CD14-positive monocyte (primary cell): ENCODE measurements at regions not wholly inside any gene's neighbourhood (a gene's known extent, or its start where the extent isn't known, plus 50 kb on each side); places are given as distances from the start of the nearest gene placed in this dataset.
A peak's percentile ranks its signal among the peaks of the same experiment; 100 is the strongest.

ENCODE experiments used
- DNase-seq, 3 donors: peaks; one replicate each; pipeline ENCODE4 v3.0.0-alpha.2; 2011 to 2022
- H2AFZ ChIP-seq: 2 replicates; pipeline ENCODE4 v1.6.0; 2012; ENCODE audit warnings: mild to moderate bottlenecking, low read depth, low read length, inconsistent platforms; ENCODE audit not compliant: insufficient read depth, poor library complexity, severe bottlenecking
- H3K27ac ChIP-seq, 2 donors: 1 replicate in 1 of 2; 2 replicates in 1 of 2; pipeline ENCODE4 v1.5.1; 2012 to 2013; ENCODE audit warnings: low read length in 2 of 2, control low read depth in 1 of 2, inconsistent platforms in 1 of 2, low read depth in 1 of 2, mild to moderate bottlenecking in 1 of 2
- H3K27me3 ChIP-seq, 2 donors: one replicate each; pipeline versions ENCODE4 v1.6.0 to v1.6.1; 2011 to 2013; ENCODE audit warnings: low read length in 2 of 2; ENCODE audit not compliant: control insufficient read depth in 2 of 2, insufficient read depth in 2 of 2
- H3K36me3 ChIP-seq, 2 donors: replicated peaks in 1 of 2; 1 replicate in 1 of 2; 2 replicates in 1 of 2; pipeline versions ENCODE4 v1.5.1 to v1.6.1; 2012 to 2013; ENCODE audit warnings: low read length in 2 of 2, control low read depth in 1 of 2, inconsistent platforms in 1 of 2, mild to moderate bottlenecking in 1 of 2; ENCODE audit not compliant: insufficient read depth in 2 of 2, control insufficient read depth in 1 of 2
- H3K4me1 ChIP-seq, 2 donors: 1 replicate in 1 of 2; 2 replicates in 1 of 2; pipeline versions ENCODE4 v1.5.1 to v1.6.1; 2012 to 2013; ENCODE audit warnings: low read length in 2 of 2, control low read depth in 1 of 2, inconsistent platforms in 1 of 2, mild to moderate bottlenecking in 1 of 2, moderate library complexity in 1 of 2; ENCODE audit not compliant: insufficient read depth in 2 of 2, control insufficient read depth in 1 of 2
- H3K4me2 ChIP-seq: replicated peaks from 2 replicates; pipeline ENCODE3; 2012; ENCODE audit warnings: low read length, moderate library complexity, mild to moderate bottlenecking; ENCODE audit not compliant: poor library complexity, severe bottlenecking; ENCODE audit errors: extremely low read depth
- H3K4me3 ChIP-seq, 3 experiments: fragments of 200-600 bp in 1 of 3; sonication (generic) in 1 of 3; replicated peaks in 1 of 3; 1 replicate in 2 of 3; 2 replicates in 1 of 3; pipeline ENCODE4 v1.5.1; 2011 to 2013; ENCODE audit warnings: low read length in 3 of 3, mild to moderate bottlenecking in 3 of 3, control low read depth in 2 of 3, low read depth in 2 of 3, inconsistent platforms in 1 of 3, moderate library complexity in 1 of 3
- H3K79me2 ChIP-seq: 2 replicates; pipeline ENCODE4 v1.6.0; 2012; ENCODE audit warnings: mild to moderate bottlenecking, control low read depth, inconsistent platforms, low read length, moderate library complexity; ENCODE audit not compliant: insufficient read depth
- H3K9ac ChIP-seq: 2 replicates; pipeline ENCODE4 v1.6.0; 2017; ENCODE audit warnings: low read length, mild to moderate bottlenecking; ENCODE audit not compliant: insufficient read depth, poor library complexity, severe bottlenecking
- H3K9me3 ChIP-seq, 2 donors: replicated peaks in 1 of 2; 1 replicate in 1 of 2; 2 replicates in 1 of 2; pipeline versions ENCODE4 v1.5.1 to v1.6.1; 2012 to 2013; ENCODE audit warnings: low read length in 2 of 2, control low read depth in 1 of 2; ENCODE audit not compliant: control insufficient read depth in 1 of 2, insufficient read depth in 1 of 2
- H4K20me1 ChIP-seq: 2 replicates; pipeline ENCODE4 v1.6.0; 2012; ENCODE audit warnings: mild to moderate bottlenecking, low read length, control low read depth, moderate library complexity; ENCODE audit not compliant: insufficient read depth
- H3K27ac Mint-ChIP-seq, 7 donors: one replicate each; pipeline ENCODE4 v1.8.0; 2020; ENCODE audit warnings: mild to moderate bottlenecking in 7 of 7, mixed read lengths in 7 of 7, moderate library complexity in 6 of 7, inconsistent platforms in 2 of 7
- H3K27me3 Mint-ChIP-seq, 3 donors: one replicate each; pipeline ENCODE4 v1.8.0; 2021 to 2022; ENCODE audit warnings: low read depth in 3 of 3, mild to moderate bottlenecking in 3 of 3, mixed read lengths in 3 of 3, moderate library complexity in 3 of 3, inconsistent platforms in 1 of 3
- H3K36me3 Mint-ChIP-seq, 2 donors: one replicate each; pipeline ENCODE4 v1.8.0; 2020; ENCODE audit warnings: mixed read lengths in 2 of 2, inconsistent platforms in 1 of 2, mild to moderate bottlenecking in 1 of 2
- H3K4me1 Mint-ChIP-seq: one replicate; pipeline ENCODE4 v1.8.0; 2020; ENCODE audit warnings: mild to moderate bottlenecking, mixed read lengths
- H3K4me3 Mint-ChIP-seq, 2 donors: one replicate each; pipeline ENCODE4 v1.8.0; 2020; ENCODE audit warnings: mild to moderate bottlenecking in 2 of 2, mixed read lengths in 2 of 2, moderate library complexity in 1 of 2
- H3K9me3 Mint-ChIP-seq, 7 donors: one replicate each; pipeline ENCODE4 v1.8.0; 2020 to 2022; ENCODE audit warnings: mixed read lengths in 7 of 7, mild to moderate bottlenecking in 6 of 7, moderate library complexity in 6 of 7, inconsistent platforms in 2 of 7
- CTCF ChIP-seq: fragments of 200-600 bp; IDR thresholded peaks from one replicate; pipeline ENCODE4 v1.8.0; 2022; ENCODE audit warnings: antibody characterized with exemption, mild to moderate bottlenecking
- WGBS: methylation state at CpG from one replicate; pipeline ENCODE4 v1.1.5; 2013; ENCODE audit warnings: missing lambda C conversion rate; ENCODE audit not compliant: insufficient coverage; 5-methylcytosine and 5-hydroxymethylcytosine counted together
- intact Hi-C, 2 donors: fragments of 100-400 bp; cut with micrococcal nuclease; formaldehyde crosslinking; loops; one replicate each; pipeline versions ENCODE4 v1.15.0 to v1.15.1; 2023

- H3K9me3 ChIP-seq, result peaks cover 6 to 38% of the 10 kb centered on the region in 2 donors
- Mint-ChIP-seq H3K4me1 (peaks cover 15% of the 10 kb centered on the region), H3K27ac (no peak overlapping the region), H3K27me3 (peaks cover 84 to 93% (median 85%) of the 10 kb centered on the region in 3 donors), H3K4me3 (peak overlapping the region in 1 of 2 donors; percentile 79), H3K36me3 (peaks cover 0 to 5% of the 10 kb centered on the region in 2 donors), H3K9me3 (peaks cover 2 to 29% (median 17%) of the 10 kb centered on the region in 7 donors)
- no peaks in the 10 kb centered on the region for H3K79me2 ChIP-seq
- no peak overlapping the region for H3K9ac ChIP-seq
- no peak overlapping the region for H3K4me3 ChIP-seq
- H3K36me3 ChIP-seq, result no peaks in the 10 kb centered on the region
- WGBS, result no CpG with 5 or more reads among the region's 6 CpGs
- H3K4me2 ChIP-seq, result no peak overlapping the region
- no peak overlapping the region for H3K27ac ChIP-seq
- peaks cover 94 to 98% of the 10 kb centered on the region in 2 donors for H3K27me3 ChIP-seq
- no peak for DNase-seq
- peaks cover 13 to 14% of the 10 kb centered on the region in 2 donors for H3K4me1 ChIP-seq
- no peak overlapping the region for H2AFZ ChIP-seq
- H4K20me1 ChIP-seq, result no peaks in the 10 kb centered on the region
- no peak for TF ChIP-seq CTCF
- intact Hi-C loops, result no loop called here
Measured at GRCh38 chr1:90833466-90834110, 116.5 kb upstream of the BARHL2 start.

GRCh38 chr1:90831910-90832309 is 114.8 kb upstream of the BARHL2 start:
- H3K79me2 ChIP-seq, result no peaks in the 10 kb centered on the region
- no peak overlapping the region for H3K4me2 ChIP-seq
- no peaks in the 10 kb centered on the region for H4K20me1 ChIP-seq
- peak overlapping the region in 1 of 2 donors; percentile 62 for H3K4me3 Mint-ChIP-seq
- H3K27me3 ChIP-seq, result peaks cover 87 to 93% of the 10 kb centered on the region in 2 donors
- H3K36me3 Mint-ChIP-seq, result peaks cover 0 to 5% of the 10 kb centered on the region in 2 donors
- no peaks in the 10 kb centered on the region for H3K36me3 ChIP-seq
- H3K4me3 ChIP-seq, result no peak overlapping the region
- peaks cover 13 to 14% of the 10 kb centered on the region in 2 donors for H3K4me1 ChIP-seq
- H3K27me3 Mint-ChIP-seq, result peaks cover 70 to 89% (median 73%) of the 10 kb centered on the region in 3 donors
- no peak overlapping the region for H3K27ac ChIP-seq
- no CpG with 5 or more reads among the region's 8 CpGs for WGBS
- intact Hi-C loops, result no loop called here
- peaks cover 2 to 27% (median 17%) of the 10 kb centered on the region in 7 donors for H3K9me3 Mint-ChIP-seq
- peak overlapping the region in 1 of 7 donors; percentile 38 for H3K27ac Mint-ChIP-seq
- TF ChIP-seq CTCF, result no peak
- no peak overlapping the region for H2AFZ ChIP-seq
- H3K4me1 Mint-ChIP-seq, result peaks cover 15% of the 10 kb centered on the region
- no peak overlapping the region for H3K9ac ChIP-seq
- no peak for DNase-seq
- peaks cover 6 to 31% of the 10 kb centered on the region in 2 donors for H3K9me3 ChIP-seq
